Smooth muscle cell (in vitro differentiated cells): ENCODE measurements at regions not wholly inside any gene's neighbourhood (a gene's known extent, or its start where the extent isn't known, plus 50 kb on each side); places are given as distances from the start of the nearest gene placed in this dataset.
A peak's percentile ranks its signal among the peaks of the same experiment; 100 is the strongest.
"Not testable (repeated sequence)": the region's sequence is repeated elsewhere in the genome, so short reads cannot be mapped to it uniquely, and the experiment has no call there.

ENCODE experiments used
- DNase-seq: peaks from one replicate; lab custom pipeline; 2025; ENCODE audit not compliant: unreplicated experiment; lab: John Stamatoyannopoulos, UW
- H2AFZ ChIP-seq: fragments of 200-600 bp; sonication (generic); 2 replicates; pipeline ENCODE4 v1.6.0; 2016; ENCODE audit warnings: antibody characterized with exemption, low read depth, mild to moderate bottlenecking
- H3F3A ChIP-seq: fragments of 200-600 bp; sonication (generic); 2 replicates; pipeline ENCODE4 v1.6.0; 2017; ENCODE audit warnings: antibody characterized with exemption, low read depth
- H3K27ac ChIP-seq: fragments of 200-600 bp; sonication (generic); 2 replicates; pipeline ENCODE4 v1.5.1; 2016; ENCODE audit warnings: low read depth, mild to moderate bottlenecking
- H3K27me3 ChIP-seq: fragments of 200-600 bp; sonication (generic); 2 replicates; pipeline ENCODE4 v1.6.1; 2016; ENCODE audit warnings: low read depth, mild to moderate bottlenecking
- H3K36me3 ChIP-seq: fragments of 200-600 bp; sonication (generic); 2 replicates; pipeline ENCODE4 v1.5.1; 2016; ENCODE audit warnings: low read depth
- H3K4me1 ChIP-seq: fragments of 200-600 bp; sonication (generic); 2 replicates; pipeline ENCODE4 v1.5.1; 2016; ENCODE audit warnings: low read depth
- H3K4me2 ChIP-seq: fragments of 200-600 bp; sonication (generic); 2 replicates; pipeline ENCODE4 v1.6.0; 2016; ENCODE audit warnings: mild to moderate bottlenecking
- H3K4me3 ChIP-seq: fragments of 200-600 bp; sonication (generic); 2 replicates; pipeline ENCODE4 v1.5.1; 2016; ENCODE audit warnings: mild to moderate bottlenecking
- H3K79me2 ChIP-seq: fragments of 200-600 bp; sonication (generic); 2 replicates; pipeline ENCODE4 v1.6.0; 2016; ENCODE audit warnings: low read depth, mild to moderate bottlenecking
- H3K9ac ChIP-seq: fragments of 200-600 bp; sonication (generic); 2 replicates; pipeline ENCODE4 v1.6.0; 2016; ENCODE audit warnings: low read depth
- H3K9me3 ChIP-seq: fragments of 200-600 bp; sonication (generic); replicated peaks from 2 replicates; pipeline ENCODE4 v1.5.1; 2016; ENCODE audit warnings: low read depth
- H4K20me1 ChIP-seq: fragments of 200-600 bp; sonication (generic); 2 replicates; pipeline ENCODE4 v1.6.0; 2016; ENCODE audit warnings: low read depth
- WGBS: methylation state at CpG from one replicate; pipeline ENCODE4 v1.1.7; 2016; ENCODE audit warnings: low lambda C conversion rate; 5-methylcytosine and 5-hydroxymethylcytosine counted together

DNA sequence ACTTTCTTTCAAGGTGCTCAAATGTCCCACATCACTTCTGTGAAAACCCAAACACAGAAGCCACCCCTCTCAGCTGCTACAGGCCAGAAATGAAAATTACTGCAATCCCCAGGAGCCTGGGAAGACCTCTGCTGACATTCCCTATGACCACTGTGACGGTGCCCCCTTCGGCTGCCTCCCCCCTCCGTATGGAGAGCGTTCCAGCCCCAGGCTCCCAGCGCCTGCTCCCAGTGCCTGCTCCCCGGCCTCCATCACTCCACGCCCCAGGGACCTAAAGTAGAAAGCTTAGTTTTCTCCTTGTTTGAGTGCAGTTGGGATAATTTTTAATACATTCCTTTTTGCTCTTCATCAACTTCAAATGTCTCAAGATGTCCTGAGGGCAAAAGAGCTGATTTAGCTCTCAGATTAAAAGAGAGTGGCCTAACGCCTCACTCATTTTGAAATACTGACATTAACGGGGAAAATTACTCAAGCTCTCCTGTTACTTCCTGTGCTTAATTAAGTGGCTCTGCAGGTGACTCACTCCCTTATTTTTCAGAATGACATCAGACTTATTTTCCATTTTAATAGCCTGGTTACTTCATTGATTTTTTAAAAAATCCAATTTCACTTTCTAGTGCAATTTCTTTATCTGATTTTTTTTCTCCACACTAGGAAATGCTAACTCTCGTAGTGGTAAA lies 112.8 kb upstream of the PLGLB2 start:
- not testable (repeated sequence) for H3K27me3 ChIP-seq, H3K79me2 ChIP-seq, H3K9me3 ChIP-seq, H3K4me3 ChIP-seq, H3K4me2 ChIP-seq, H3K9ac ChIP-seq, H3K36me3 ChIP-seq, H3F3A ChIP-seq, H3K4me1 ChIP-seq, DNase-seq, H4K20me1 ChIP-seq, H2AFZ ChIP-seq
- H3K27ac ChIP-seq, result peak overlapping the region; percentile 54
- 42% methylated on average over 8 of the region's 10 CpGs for WGBS

DNA sequence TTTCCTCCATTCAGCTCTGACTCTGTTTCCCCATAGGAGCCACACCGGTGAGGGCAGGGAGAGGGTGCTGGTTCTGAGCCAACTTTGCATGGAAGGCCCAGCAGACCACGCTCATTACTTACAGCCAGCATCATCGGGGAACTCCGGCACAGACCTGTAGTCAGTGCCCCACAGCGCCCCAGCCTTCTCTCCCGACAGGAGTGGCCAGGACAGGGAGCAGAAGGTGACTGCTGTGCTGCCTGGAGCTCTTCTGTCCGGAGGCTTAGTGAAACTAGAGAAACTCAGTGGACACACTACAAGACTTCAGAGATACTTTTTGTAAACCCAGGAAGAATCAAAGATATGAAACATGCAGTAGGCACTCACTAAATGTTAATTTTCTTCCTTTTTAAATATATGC lies 111.6 kb upstream of the PLGLB2 start:
- H3K9ac ChIP-seq, DNase-seq, H3K27me3 ChIP-seq, H3K27ac ChIP-seq, H3K4me1 ChIP-seq, H3K9me3 ChIP-seq, H3K79me2 ChIP-seq, H3K4me2 ChIP-seq, H4K20me1 ChIP-seq, H3F3A ChIP-seq, H3K36me3 ChIP-seq, H3K4me3 ChIP-seq, H2AFZ ChIP-seq: not testable (repeated sequence)
- WGBS, result 92% methylated on average over 6 of the region's 7 CpGs

DNA sequence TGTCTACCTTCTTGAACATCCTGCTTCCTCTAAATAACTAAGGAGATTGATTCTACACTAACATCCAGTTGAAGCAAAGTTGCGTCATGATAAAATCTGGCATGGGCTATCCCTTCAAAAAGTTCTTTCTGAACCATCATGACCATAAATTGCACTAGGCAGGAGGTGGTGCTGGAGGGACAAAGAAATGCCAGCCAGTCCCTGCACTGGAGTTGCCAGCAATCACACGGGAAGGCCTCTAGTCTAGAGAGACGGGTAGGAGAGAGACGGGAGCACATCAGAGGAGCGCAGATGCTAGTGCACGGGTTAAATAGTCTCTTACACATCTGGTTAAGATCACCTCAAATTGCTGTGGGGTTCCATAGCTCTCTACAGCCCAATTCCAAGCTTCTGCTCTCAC lies 111.2 kb upstream of the PLGLB2 start:
- DNase-seq, H3K4me2 ChIP-seq, H3K27ac ChIP-seq, H3K9me3 ChIP-seq, H3K4me3 ChIP-seq, H3K4me1 ChIP-seq, H3K27me3 ChIP-seq, H4K20me1 ChIP-seq, H3F3A ChIP-seq, H2AFZ ChIP-seq, H3K9ac ChIP-seq, H3K36me3 ChIP-seq, H3K79me2 ChIP-seq: not testable (repeated sequence)
- 89% methylated on average over 6 of the region's 6 CpGs for WGBS

DNA sequence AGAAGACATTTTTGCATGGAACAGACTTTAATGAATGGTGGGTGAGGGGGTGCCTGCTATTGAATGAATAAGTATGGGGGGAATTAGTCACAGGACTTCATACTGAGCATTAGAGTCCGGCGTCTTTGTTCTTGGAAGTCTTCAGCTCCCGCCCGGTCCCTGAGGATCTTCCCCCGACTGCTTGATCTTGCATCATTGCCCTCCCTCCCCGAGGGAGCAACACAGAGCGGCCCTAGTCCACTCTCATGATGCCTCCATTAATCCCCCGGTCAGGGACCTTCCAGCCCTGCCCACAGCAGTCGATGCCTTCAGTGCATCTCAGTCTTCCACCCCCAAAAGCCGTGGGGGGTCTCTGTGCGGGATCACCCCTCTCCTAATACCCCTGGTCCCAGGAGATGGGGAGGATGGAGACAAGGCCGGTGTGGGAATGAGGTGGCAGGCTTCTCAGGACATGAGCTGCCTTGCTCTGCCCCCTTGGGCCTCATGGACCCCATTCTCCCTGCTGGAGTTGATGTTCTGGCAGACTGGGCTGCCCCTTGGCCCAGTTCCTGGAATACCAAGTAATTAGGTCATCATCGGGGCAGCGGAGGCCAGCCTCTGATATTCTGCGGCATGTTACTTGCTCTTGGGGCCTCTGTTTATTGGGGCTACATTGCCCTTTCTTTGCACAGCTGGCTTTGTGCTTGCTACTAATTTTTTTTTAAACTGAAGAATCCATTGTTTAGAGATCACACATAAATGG lies 110.5 kb upstream of the PLGLB2 start:
- not testable (repeated sequence) for H3K36me3 ChIP-seq, H3K27me3 ChIP-seq, H2AFZ ChIP-seq, H3K9me3 ChIP-seq, H3K4me2 ChIP-seq, H3K4me1 ChIP-seq, H4K20me1 ChIP-seq, H3K4me3 ChIP-seq, H3F3A ChIP-seq, H3K27ac ChIP-seq, H3K79me2 ChIP-seq, DNase-seq, H3K9ac ChIP-seq
- 85% methylated on average over 13 of the region's 15 CpGs for WGBS

DNA sequence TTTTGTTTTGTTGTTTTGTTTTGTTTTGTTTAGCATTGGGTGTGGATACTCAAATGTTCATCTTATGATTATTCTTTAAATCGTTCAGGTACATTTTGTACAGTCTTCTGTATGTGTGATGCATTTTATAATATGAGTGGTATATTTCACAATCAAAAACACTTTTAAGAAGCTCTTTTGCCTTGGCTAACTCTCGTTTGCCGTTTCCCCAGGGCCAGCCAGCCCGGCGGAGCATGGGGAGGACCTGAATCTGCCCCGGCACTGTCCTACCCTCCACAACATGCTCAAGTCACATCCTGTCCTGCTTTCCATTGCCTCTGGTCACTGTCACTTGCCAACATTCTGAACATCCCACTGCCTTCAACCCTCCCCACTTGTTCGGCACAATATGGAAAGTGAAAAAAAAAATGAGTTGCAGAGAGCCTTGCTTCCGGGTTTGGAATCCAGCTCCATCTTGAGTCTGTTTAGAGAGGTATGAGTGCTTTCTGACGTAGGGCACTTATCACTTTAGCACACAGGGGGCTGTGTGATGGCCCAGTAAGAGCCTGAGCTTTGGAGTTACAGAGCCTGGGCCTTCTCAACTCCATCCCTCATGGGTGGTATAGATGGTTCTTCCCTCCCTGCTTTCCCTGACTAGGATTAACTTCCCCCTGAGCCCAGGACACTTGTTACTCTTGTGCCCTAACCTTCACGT lies 109.6 kb upstream of the PLGLB2 start:
- not testable (repeated sequence) for H3K36me3 ChIP-seq, H4K20me1 ChIP-seq, H3K9me3 ChIP-seq, H3K79me2 ChIP-seq, H2AFZ ChIP-seq, H3K4me1 ChIP-seq, DNase-seq, H3F3A ChIP-seq, H3K27me3 ChIP-seq, H3K27ac ChIP-seq, H3K4me2 ChIP-seq, H3K9ac ChIP-seq, H3K4me3 ChIP-seq
- WGBS, result 74% methylated on average over 9 of the region's 10 CpGs

DNA sequence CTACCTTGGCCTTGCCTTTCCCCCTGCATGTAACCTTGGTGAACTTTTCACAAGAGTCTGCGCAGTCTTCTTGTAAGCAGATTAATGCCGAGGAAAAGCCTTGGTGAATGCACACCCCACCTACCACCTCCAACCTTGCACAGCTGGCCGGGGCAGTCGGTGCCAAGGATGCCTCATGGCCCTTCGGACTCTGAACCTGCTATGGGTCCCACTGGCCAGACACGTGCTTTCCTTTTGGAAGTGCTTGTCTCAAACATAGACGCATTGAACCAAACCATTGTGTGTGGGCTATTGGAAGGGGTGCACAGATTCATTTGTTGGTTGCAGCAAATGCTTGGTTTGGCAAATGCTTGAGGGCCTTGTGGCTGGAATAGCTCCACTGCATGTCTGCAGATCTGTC lies 109.0 kb upstream of the PLGLB2 start:
- 89% methylated on average over 2 of the region's 7 CpGs for WGBS

DNA sequence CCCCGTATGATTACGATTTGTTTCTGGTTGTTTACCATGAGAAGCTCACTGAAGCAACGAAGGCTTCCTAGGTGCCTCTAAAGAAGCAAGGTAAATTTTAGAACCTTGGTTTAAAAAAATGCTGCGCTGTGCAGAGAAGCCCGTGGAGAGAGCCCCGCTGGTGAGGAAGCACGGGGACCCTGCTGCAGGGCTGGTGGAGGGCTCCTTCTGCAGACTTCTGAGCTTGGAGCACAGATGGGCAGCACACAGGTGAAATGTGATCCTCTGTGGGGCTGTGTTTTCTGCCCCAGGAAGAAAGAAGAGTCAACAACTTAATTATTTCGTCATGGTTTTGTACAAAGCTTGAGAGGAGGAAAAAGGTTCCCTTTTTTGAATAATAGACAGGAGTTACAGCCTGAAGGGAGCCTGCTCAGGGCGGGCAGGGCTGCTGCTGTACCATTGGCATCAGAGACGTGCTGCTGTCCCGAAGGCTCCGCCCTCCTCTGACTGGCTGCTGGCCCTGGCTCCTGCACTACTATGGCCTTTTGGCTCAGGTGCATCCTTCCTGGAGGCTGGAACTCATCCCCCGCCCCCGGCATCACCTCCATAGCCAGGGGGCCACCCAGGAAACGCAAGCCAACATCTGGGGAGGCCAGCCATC lies 108.0 kb upstream of the PLGLB2 start:
- H3K27me3 ChIP-seq, H3K4me3 ChIP-seq, H3F3A ChIP-seq, H3K36me3 ChIP-seq, H3K9me3 ChIP-seq, H3K9ac ChIP-seq, H3K27ac ChIP-seq, H3K4me1 ChIP-seq, H4K20me1 ChIP-seq, H3K4me2 ChIP-seq, H3K79me2 ChIP-seq, H2AFZ ChIP-seq, DNase-seq: not testable (repeated sequence)
- WGBS, result 82% methylated on average over 15 of the region's 15 CpGs

More for the DNA sequence above, 109.0 kb upstream of the PLGLB2 start:
- not testable (repeated sequence) for H3F3A ChIP-seq, H3K4me3 ChIP-seq, H3K79me2 ChIP-seq, H3K36me3 ChIP-seq, H4K20me1 ChIP-seq, H3K4me2 ChIP-seq, H3K27ac ChIP-seq, H2AFZ ChIP-seq, DNase-seq, H3K27me3 ChIP-seq, H3K9ac ChIP-seq, H3K4me1 ChIP-seq, H3K9me3 ChIP-seq

DNA sequence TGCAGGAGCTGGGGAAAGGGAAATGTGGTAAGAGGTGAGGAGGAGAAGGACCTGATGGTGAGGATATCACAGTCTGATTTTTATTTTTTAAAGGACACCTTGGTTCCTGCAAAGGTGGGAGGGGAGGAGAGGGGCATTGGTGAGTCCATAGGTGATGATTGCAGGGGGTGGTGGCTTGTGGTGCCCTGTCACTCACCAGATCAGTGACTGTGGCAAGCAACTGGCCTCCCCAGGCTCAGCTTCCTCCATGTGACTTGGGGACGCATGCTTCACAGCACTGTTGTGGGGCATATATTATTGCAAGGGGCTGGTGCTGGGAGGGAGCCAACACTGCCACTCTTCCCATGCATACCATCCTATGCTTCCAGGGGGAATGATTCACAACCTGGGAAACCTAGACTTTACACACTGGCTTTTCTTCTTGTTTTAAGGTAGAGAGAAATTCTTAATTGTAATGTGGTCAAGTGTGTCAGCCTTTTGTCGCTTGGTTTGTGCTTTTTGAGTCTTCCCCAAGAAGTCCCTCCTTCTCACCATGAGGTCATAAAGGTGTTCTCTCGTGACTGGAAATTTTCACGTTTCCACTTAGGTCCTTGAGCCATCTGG lies 106.8 kb upstream of the PLGLB2 start:
- not testable (repeated sequence) for H3K9ac ChIP-seq, DNase-seq, H3K79me2 ChIP-seq, H3F3A ChIP-seq, H3K9me3 ChIP-seq, H3K4me1 ChIP-seq, H3K27me3 ChIP-seq, H2AFZ ChIP-seq, H3K4me2 ChIP-seq, H3K27ac ChIP-seq, H4K20me1 ChIP-seq, H3K4me3 ChIP-seq, H3K36me3 ChIP-seq
- 82% methylated on average over 4 of the region's 4 CpGs for WGBS
